ENCODE measurements at regions not wholly inside any gene's neighbourhood (a gene's known extent, or its start where the extent isn't known, plus 50 kb on each side); places are given as distances from the start of the nearest gene placed in this dataset.

DNA sequence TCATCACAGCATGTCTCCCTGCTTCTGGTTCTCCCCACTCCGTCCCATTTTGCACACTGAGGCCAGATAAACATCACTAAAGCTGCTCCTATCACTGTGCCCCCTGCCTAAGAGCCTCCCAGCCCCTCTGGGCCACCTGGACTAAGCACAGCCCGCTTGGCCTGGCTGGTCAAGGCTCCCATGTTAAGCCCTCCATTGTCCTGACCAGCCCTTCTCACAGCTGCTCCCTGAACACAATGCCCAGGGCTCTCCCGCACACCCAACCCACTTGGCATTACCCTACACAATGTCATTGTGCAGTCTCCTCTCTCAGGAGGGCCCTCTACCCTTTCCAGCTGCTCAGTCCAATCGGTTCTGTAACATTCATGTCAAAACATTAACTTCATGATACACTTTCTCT lies 133.4 kb downstream of the NUFIP1 start:
- no peaks in the 10 kb centered on the region for H3F3A ChIP-seq (ENCODE audit: low read length, unreplicated experiment)
- DNase-seq (no peak), ATAC-seq (no peak)
- no peaks in the 10 kb centered on the region for H3K36me3 ChIP-seq (ENCODE audit: low read depth, low read length)
- CTCF ChIA-PET, result no interaction called here
- intact Hi-C loops (cut with micrococcal nuclease), result no loop called here
- peaks cover 13% of the 10 kb centered on the region for H3K4me1 ChIP-seq (ENCODE audit: insufficient read depth, low read length)
- H3K9ac ChIP-seq (ENCODE audit: low read length), result no peak overlapping the region
- no peaks in the 10 kb centered on the region for H3K9me2 ChIP-seq (replicated peaks; ENCODE audit: low read length)
- H4K20me1 ChIP-seq (ENCODE audit: low read length), result no peaks in the 10 kb centered on the region
- no peaks in the 10 kb centered on the region for H3K27me3 ChIP-seq (ENCODE audit: low read length)
- BruUV-seq (replicated peaks), result no TSS peak
- POLR2A ChIA-PET (ENCODE audit: unreplicated experiment), result no interaction called here
- H3K79me2 ChIP-seq (ENCODE audit: low read length), result no peaks in the 10 kb centered on the region
- no peak overlapping the region for H2AFZ ChIP-seq (ENCODE audit: low read length)
- no peak overlapping the region for H3K4me2 ChIP-seq (ENCODE audit: low read length)
- TF ChIP-seq EZH2 (IDR thresholded peaks at IDR 0.05; ENCODE audit: low read length, unreplicated experiment) (no peak), CTCF (conservative IDR thresholded peaks at IDR 0.05; ENCODE audit: low read depth, low read length) (no peak), EZH2phosphoT487 (IDR thresholded peaks at IDR 0.05; ENCODE audit: borderline replicate concordance, low read length) (no peak)
- H3K9me3 ChIP-seq (ENCODE audit: low read length), result no peaks in the 10 kb centered on the region
- H3K27ac ChIP-seq (ENCODE audit: low read length), result no peak overlapping the region
- H3K4me3 ChIP-seq (ENCODE audit: low read length), result no peak overlapping the region

- Histone ChIP-seq H3K9ac (ENCODE audit: low read length) (no peak overlapping the region), H3K4me3 (ENCODE audit: low read length) (no peak overlapping the region), H3K9me2 (replicated peaks; ENCODE audit: low read length) (no peaks in the 10 kb centered on the region), H3F3A (ENCODE audit: low read length, unreplicated experiment) (no peaks in the 10 kb centered on the region), H3K27ac (ENCODE audit: low read length) (no peak overlapping the region), H3K9me3 (ENCODE audit: low read length) (no peaks in the 10 kb centered on the region), H3K27me3 (ENCODE audit: low read length) (no peaks in the 10 kb centered on the region), H3K4me2 (ENCODE audit: low read length) (no peak overlapping the region), H4K20me1 (ENCODE audit: low read length) (no peaks in the 10 kb centered on the region), H3K79me2 (ENCODE audit: low read length) (no peaks in the 10 kb centered on the region), H3K4me1 (ENCODE audit: insufficient read depth, low read length) (peaks cover 13% of the 10 kb centered on the region), H3K36me3 (ENCODE audit: low read depth, low read length) (no peaks in the 10 kb centered on the region), H2AFZ (ENCODE audit: low read length) (no peak overlapping the region)
- CTCF ChIA-PET, result no interaction called here
- POLR2A ChIA-PET (ENCODE audit: unreplicated experiment), result no interaction called here
- intact Hi-C loops (cut with micrococcal nuclease), result no loop called here
- TF ChIP-seq CTCF (conservative IDR thresholded peaks at IDR 0.05; ENCODE audit: low read depth, low read length), result no peak
- no peak for TF ChIP-seq EZH2 (IDR thresholded peaks at IDR 0.05; ENCODE audit: low read length, unreplicated experiment)
- no peak for TF ChIP-seq EZH2phosphoT487 (IDR thresholded peaks at IDR 0.05; ENCODE audit: borderline replicate concordance, low read length)
- no TSS peak for BruUV-seq (replicated peaks)
- no peak for ATAC-seq
- DNase-seq, result no peak
Observed at GRCh38 chr13:44854313-44855060, 134.8 kb downstream of the NUFIP1 start.

GRCh38 chr13:44853641-44854040 lies 135.6 kb downstream of the NUFIP1 start:
- no peaks in the 10 kb centered on the region for H3K9me2 ChIP-seq (replicated peaks; ENCODE audit: low read length)
- no TSS peak for BruUV-seq (replicated peaks)
- no peak for TF ChIP-seq EZH2phosphoT487 (IDR thresholded peaks at IDR 0.05; ENCODE audit: borderline replicate concordance, low read length)
- TF ChIP-seq CTCF (conservative IDR thresholded peaks at IDR 0.05; ENCODE audit: low read depth, low read length), result no peak
- no peak for TF ChIP-seq EZH2 (IDR thresholded peaks at IDR 0.05; ENCODE audit: low read length, unreplicated experiment)
- no peaks in the 10 kb centered on the region for H3K9me3 ChIP-seq (ENCODE audit: low read length)
- intact Hi-C loops (cut with micrococcal nuclease), result no loop called here
- no peak overlapping the region for H3K9ac ChIP-seq (ENCODE audit: low read length)
- no peak overlapping the region for H3K4me3 ChIP-seq (ENCODE audit: low read length)
- no peaks in the 10 kb centered on the region for H4K20me1 ChIP-seq (ENCODE audit: low read length)
- no peak overlapping the region for H3K27ac ChIP-seq (ENCODE audit: low read length)
- H3K27me3 ChIP-seq (ENCODE audit: low read length), result no peaks in the 10 kb centered on the region
- ATAC-seq (no peak; the same call in 1 of the 2 replicates), DNase-seq (peak; percentile 69)
- peak overlapping the region; percentile 59 for H3K4me2 ChIP-seq (ENCODE audit: low read length)
- CTCF ChIA-PET, result no interaction called here
- H3F3A ChIP-seq (ENCODE audit: low read length, unreplicated experiment), result no peaks in the 10 kb centered on the region
- POLR2A ChIA-PET (ENCODE audit: unreplicated experiment), result no interaction called here
- no peaks in the 10 kb centered on the region for H3K79me2 ChIP-seq (ENCODE audit: low read length)
- H3K4me1 ChIP-seq (ENCODE audit: insufficient read depth, low read length), result peaks cover 13% of the 10 kb centered on the region
- no peaks in the 10 kb centered on the region for H3K36me3 ChIP-seq (ENCODE audit: low read depth, low read length)
- H2AFZ ChIP-seq (ENCODE audit: low read length), result no peak overlapping the region

Data from PC-3 (cell line).